ENCODE measurements at regions not wholly inside any gene's neighbourhood (a gene's known extent, or its start where the extent isn't known, plus 50 kb on each side); places are given as distances from the start of the nearest gene placed in this dataset.
"Not testable (repeated sequence)": the region's sequence is repeated elsewhere in the genome, so short reads cannot be mapped to it uniquely, and the experiment has no call there.

- no peak for TF ChIP-seq TAF1 (IDR thresholded peaks at IDR 0.05; ENCODE audit: borderline replicate concordance, low read depth, low read length)
- no peak for TF ChIP-seq POLR2A (IDR thresholded peaks at IDR 0.05; ENCODE audit: low read depth, low read length)
- FAIRE-seq, result no peak
- no peak for DNase-seq (ENCODE audit: insufficient read length)
These were observed 744.9 kb downstream of the ANKRD7 start for GRCh38 chr7:118969370-118969769.

- DNase-seq (ENCODE audit: insufficient read length), result no peak
- no peak for FAIRE-seq
- TF ChIP-seq TAF1 (IDR thresholded peaks at IDR 0.05; ENCODE audit: borderline replicate concordance, low read depth, low read length) (no peak), POLR2A (IDR thresholded peaks at IDR 0.05; ENCODE audit: low read depth, low read length) (no peak), POLR2AphosphoS5 (IDR thresholded peaks at IDR 0.05; ENCODE audit: low read depth, low read length) (no peak)
These were observed 747.2 kb downstream of the ANKRD7 start for GRCh38 chr7:118971706-118972105.

DNA sequence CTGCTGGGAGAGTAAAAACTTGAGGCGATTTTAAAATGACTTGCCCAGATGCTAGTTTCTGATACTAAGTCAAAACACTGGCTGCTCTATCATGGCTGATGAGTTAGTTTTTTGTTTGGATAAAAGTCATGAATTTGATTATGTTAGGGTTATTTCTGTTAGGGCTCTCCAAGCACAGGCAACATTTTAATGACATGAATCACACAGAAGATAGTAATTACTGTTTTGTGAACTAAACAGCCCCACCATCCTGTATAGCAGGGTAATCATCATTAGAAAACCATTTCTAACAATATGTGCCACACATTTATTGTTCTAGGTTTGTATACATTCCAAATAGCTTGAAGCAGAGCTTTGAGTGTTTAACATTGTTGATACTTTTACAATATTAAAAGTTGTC lies 750.3 kb downstream of the ANKRD7 start:
- FAIRE-seq (no peak), DNase-seq (ENCODE audit: insufficient read length) (no peak)
- TF ChIP-seq POLR2A (IDR thresholded peaks at IDR 0.05; ENCODE audit: low read depth, low read length), result no peak
- TF ChIP-seq POLR2AphosphoS5 (IDR thresholded peaks at IDR 0.05; ENCODE audit: low read depth, low read length), result no peak
- TF ChIP-seq TAF1 (IDR thresholded peaks at IDR 0.05; ENCODE audit: borderline replicate concordance, low read depth, low read length), result no peak

DNA sequence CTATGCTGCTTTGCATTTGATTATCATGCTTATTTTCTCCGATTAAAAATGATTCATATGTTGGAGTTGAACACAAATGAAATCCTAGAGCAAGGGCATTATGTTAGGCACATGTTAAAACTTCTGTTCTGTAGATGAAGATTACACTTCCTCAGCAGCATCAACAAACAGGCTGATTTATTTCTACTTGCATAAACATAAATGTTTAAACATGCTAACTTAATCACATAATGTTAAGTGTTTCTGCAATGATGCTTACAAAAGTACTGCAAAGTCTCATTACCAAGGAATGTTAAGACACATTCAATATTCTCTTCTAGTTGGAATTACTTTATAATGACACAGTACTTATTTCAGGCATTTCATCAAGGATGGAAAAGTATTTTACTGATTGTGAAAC lies 770.8 kb downstream of the ANKRD7 start:
- no peak for FAIRE-seq
- TF ChIP-seq TAF1 (IDR thresholded peaks at IDR 0.05; ENCODE audit: borderline replicate concordance, low read depth, low read length) (no peak), POLR2A (IDR thresholded peaks at IDR 0.05; ENCODE audit: low read depth, low read length) (no peak), POLR2AphosphoS5 (IDR thresholded peaks at IDR 0.05; ENCODE audit: low read depth, low read length) (no peak)
- DNase-seq (ENCODE audit: insufficient read length), result no peak

GRCh38 chr7:119007236-119007635 lies 782.7 kb downstream of the ANKRD7 start:
- FAIRE-seq (no peak), DNase-seq (ENCODE audit: insufficient read length) (no peak)
- no peak for TF ChIP-seq POLR2A (IDR thresholded peaks at IDR 0.05; ENCODE audit: low read depth, low read length)
- TF ChIP-seq TAF1 (IDR thresholded peaks at IDR 0.05; ENCODE audit: borderline replicate concordance, low read depth, low read length), result no peak
- TF ChIP-seq POLR2AphosphoS5 (IDR thresholded peaks at IDR 0.05; ENCODE audit: low read depth, low read length), result no peak

DNA sequence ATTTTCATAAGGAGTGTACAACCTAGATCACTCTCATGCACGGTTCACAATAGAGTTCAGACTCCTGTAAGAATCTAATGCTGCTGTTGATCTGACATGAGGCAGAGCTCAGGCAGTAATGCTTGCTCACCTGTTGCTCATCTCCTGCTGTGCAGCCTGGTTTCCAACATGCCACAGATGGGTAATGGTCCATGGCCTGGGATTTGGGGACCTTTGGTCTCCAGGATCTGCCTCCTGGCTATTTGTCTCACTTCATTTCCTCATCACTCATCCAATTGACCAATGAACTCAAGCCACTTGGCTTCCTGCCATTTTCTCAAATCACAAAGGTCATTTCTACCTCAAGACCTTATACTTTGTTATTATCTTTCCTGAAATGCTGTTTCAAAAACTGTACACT lies 786.1 kb downstream of the ANKRD7 start:
- no peak for TF ChIP-seq POLR2AphosphoS5 (IDR thresholded peaks at IDR 0.05; ENCODE audit: low read depth, low read length)
- FAIRE-seq (no peak), DNase-seq (ENCODE audit: insufficient read length) (no peak)

- TF ChIP-seq TAF1 (IDR thresholded peaks at IDR 0.05; ENCODE audit: borderline replicate concordance, low read depth, low read length), result no peak
- no peak for TF ChIP-seq POLR2A (IDR thresholded peaks at IDR 0.05; ENCODE audit: low read depth, low read length)
- no peak for TF ChIP-seq POLR2AphosphoS5 (IDR thresholded peaks at IDR 0.05; ENCODE audit: low read depth, low read length)
- DNase-seq (ENCODE audit: insufficient read length) (no peak), FAIRE-seq (no peak)
These were observed 801.9 kb downstream of the ANKRD7 start for GRCh38 chr7:119026391-119026790.

DNA sequence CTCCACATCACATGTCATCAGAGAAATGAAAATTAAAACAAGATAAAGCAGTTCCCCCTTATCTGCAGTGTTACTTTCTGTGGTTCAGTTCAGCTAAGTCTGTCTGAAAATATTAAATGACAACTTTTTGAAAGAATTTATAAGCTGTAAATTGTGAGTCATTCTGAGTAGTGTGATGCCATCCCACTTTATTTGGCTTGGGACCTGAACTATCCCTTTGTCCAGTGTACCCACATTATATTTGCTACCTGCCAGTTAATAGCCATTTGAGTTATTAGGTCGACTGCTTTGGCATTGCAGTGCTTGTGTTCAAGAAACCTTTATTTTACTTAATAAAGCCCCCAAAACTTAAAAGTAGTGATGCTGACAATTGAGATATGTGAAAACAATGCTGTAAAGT lies 804.2 kb downstream of the ANKRD7 start:
- TF ChIP-seq POLR2AphosphoS5 (IDR thresholded peaks at IDR 0.05; ENCODE audit: low read depth, low read length), result no peak
- no peak for TF ChIP-seq POLR2A (IDR thresholded peaks at IDR 0.05; ENCODE audit: low read depth, low read length)
- FAIRE-seq (no peak), DNase-seq (ENCODE audit: insufficient read length) (no peak)

DNA sequence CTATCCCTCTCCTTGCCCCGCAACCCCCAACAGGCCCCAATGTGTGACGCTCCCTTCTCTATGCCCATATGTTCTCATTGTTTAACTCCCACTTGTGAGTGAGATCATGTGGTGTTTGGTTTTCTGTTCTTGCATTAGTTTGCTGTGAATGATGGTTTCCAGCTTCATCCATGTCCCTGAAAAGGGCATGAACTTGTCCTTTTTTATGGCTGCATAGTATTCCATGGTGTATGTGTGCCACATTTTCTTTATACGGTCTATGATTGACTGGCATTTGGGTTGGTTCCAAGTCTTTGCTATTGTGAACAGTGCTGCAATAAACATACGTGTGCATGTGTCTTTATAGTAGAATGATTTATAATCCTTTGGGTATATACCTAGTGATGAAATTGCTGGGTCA lies 807.6 kb downstream of the ANKRD7 start:
- FAIRE-seq; DNase-seq (ENCODE audit: insufficient read length): not testable (repeated sequence)

DNA sequence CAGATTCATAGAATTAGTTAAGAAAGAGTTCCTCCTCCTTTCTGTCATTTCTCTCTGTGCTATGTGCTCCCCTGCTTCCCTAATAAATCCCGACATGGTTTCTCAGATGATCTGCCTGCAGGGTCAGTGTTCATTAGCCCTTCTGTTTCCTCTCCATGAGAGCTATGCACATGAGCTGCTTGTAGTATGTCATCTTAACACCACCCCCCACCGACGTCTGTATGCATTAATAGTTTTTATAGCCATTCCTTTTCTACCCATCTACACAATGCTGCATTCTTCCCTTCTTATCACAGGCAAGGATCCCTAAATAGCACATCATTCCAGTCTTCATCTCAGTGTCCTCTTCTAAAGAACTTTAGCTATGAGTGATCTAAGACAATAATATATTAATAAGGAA lies 809.1 kb downstream of the ANKRD7 start:
- TF ChIP-seq POLR2AphosphoS5 (IDR thresholded peaks at IDR 0.05; ENCODE audit: low read depth, low read length), result no peak
- TF ChIP-seq TAF1 (IDR thresholded peaks at IDR 0.05; ENCODE audit: borderline replicate concordance, low read depth, low read length), result no peak
- no peak for TF ChIP-seq POLR2A (IDR thresholded peaks at IDR 0.05; ENCODE audit: low read depth, low read length)
- FAIRE-seq (no peak), DNase-seq (ENCODE audit: insufficient read length) (no peak)

DNA sequence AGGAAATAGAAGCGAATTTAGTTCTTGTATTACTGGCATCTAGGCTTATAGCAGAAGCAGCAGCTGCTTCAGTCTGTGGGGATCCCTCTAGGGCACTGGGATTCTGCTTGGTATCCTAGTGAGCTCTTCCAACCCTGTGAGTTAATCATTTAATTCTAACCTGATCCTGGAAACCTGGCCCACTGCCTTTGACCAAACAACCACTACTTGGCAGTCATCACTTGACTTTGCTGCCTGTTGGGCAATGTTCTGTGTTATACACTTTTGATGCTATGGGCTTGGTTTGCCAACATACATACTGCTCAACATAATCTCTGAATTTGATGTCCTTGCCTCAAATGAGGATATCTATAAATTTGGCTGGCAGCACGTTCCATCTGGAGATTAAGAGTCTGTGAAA lies 813.4 kb downstream of the ANKRD7 start:
- TF ChIP-seq TAF1 (IDR thresholded peaks at IDR 0.05; ENCODE audit: borderline replicate concordance, low read depth, low read length) (no peak), POLR2A (IDR thresholded peaks at IDR 0.05; ENCODE audit: low read depth, low read length) (no peak), POLR2AphosphoS5 (IDR thresholded peaks at IDR 0.05; ENCODE audit: low read depth, low read length) (no peak)
- FAIRE-seq (no peak), DNase-seq (ENCODE audit: insufficient read length) (no peak)

DNA sequence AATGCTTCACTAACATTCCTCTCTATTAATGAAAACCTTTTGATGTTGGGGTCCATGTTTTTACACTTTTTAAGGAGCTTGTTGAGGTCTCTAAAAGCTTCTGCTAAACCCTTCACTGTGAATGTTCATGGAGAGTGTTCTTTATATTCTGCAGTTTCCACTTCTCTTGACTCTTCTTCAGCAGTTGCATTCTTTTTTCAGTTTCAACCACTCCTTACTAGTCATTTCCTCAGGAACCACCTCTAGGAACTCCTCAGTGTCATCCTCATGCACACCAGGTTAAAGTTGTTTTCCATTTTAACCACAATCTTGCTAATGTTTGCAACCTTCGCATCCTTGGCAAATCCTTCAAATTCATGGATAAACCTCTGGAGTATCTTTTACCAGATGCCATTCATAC lies 821.6 kb downstream of the ANKRD7 start:
- TF ChIP-seq POLR2AphosphoS5 (IDR thresholded peaks at IDR 0.05; ENCODE audit: low read depth, low read length) (no peak), TAF1 (IDR thresholded peaks at IDR 0.05; ENCODE audit: borderline replicate concordance, low read depth, low read length) (no peak), POLR2A (IDR thresholded peaks at IDR 0.05; ENCODE audit: low read depth, low read length) (no peak)
- DNase-seq (ENCODE audit: insufficient read length), result no peak

GRCh38 chr7:119065966-119066365 lies 841.5 kb downstream of the ANKRD7 start:
- DNase-seq (ENCODE audit: insufficient read length), result no peak
- TF ChIP-seq TAF1 (IDR thresholded peaks at IDR 0.05; ENCODE audit: borderline replicate concordance, low read depth, low read length), result no peak
- no peak for TF ChIP-seq POLR2A (IDR thresholded peaks at IDR 0.05; ENCODE audit: low read depth, low read length)
- TF ChIP-seq POLR2AphosphoS5 (IDR thresholded peaks at IDR 0.05; ENCODE audit: low read depth, low read length), result no peak
- FAIRE-seq, result no peak

More for the DNA sequence above, 821.6 kb downstream of the ANKRD7 start:
- FAIRE-seq, result no peak

All from GM12892 (cell line).